NT2/D1 (cell line): ENCODE measurements at regions not wholly inside any gene's neighbourhood (a gene's known extent, or its start where the extent isn't known, plus 50 kb on each side); places are given as distances from the start of the nearest gene placed in this dataset.

Experiments
- DNase-seq: peaks from one replicate; pipeline ENCODE4 v3.0.0-alpha.2; 2011; ENCODE audit warnings: low read depth, low spot score
- H3K27me3 ChIP-seq: 2 replicates; pipeline ENCODE4 v1.6.0; 2011; ENCODE audit warnings: mild to moderate bottlenecking; ENCODE audit not compliant: insufficient read length, insufficient read depth
- H3K36me3 ChIP-seq: 2 replicates; pipeline ENCODE4 v1.6.1; 2011; ENCODE audit warnings: mild to moderate bottlenecking, low read length, mixed read lengths; ENCODE audit not compliant: insufficient read depth, insufficient read length
- H3K4me1 ChIP-seq: 2 replicates; pipeline ENCODE4 v1.5.1; 2011; ENCODE audit not compliant: insufficient read depth, insufficient read length
- H3K4me3 ChIP-seq: 2 replicates; pipeline ENCODE4 v1.5.1; 2011; ENCODE audit warnings: low read depth; ENCODE audit not compliant: insufficient read length
- H3K9ac ChIP-seq: 2 replicates; pipeline ENCODE4 v1.6.0; 2011; ENCODE audit warnings: low read depth; ENCODE audit not compliant: insufficient read length
- H3K9me3 ChIP-seq: 2 replicates; pipeline ENCODE4 v1.5.1; 2011; ENCODE audit warnings: mild to moderate bottlenecking, low read length; ENCODE audit not compliant: insufficient read depth
- SUZ12 ChIP-seq: IDR thresholded peaks from 2 replicates; pipeline ENCODE4 v1.6.1; 2011; ENCODE audit not compliant: insufficient read length, insufficient read depth; ENCODE audit errors: extremely low read depth
- YY1 ChIP-seq: IDR thresholded peaks from 2 replicates; pipeline ENCODE4 v1.6.1; 2011; ENCODE audit not compliant: insufficient read length, insufficient read depth
- ZNF274 ChIP-seq: IDR thresholded peaks from 2 replicates; pipeline ENCODE4 v1.6.1; 2011; ENCODE audit warnings: mild to moderate bottlenecking, low read depth, low read length

- Histone ChIP-seq H3K4me3 (no peak overlapping the region), H3K36me3 (no peaks in the 10 kb centered on the region), H3K9me3 (peaks cover 11% of the 10 kb centered on the region), H3K4me1 (no peaks in the 10 kb centered on the region), H3K9ac (no peak overlapping the region), H3K27me3 (no peaks in the 10 kb centered on the region)
- TF ChIP-seq SUZ12 (no peak), ZNF274 (no peak)
- no peak for DNase-seq
These were observed 135.1 kb upstream of the VSTM2B start for GRCh38 chr19:29390742-29391141.

DNA sequence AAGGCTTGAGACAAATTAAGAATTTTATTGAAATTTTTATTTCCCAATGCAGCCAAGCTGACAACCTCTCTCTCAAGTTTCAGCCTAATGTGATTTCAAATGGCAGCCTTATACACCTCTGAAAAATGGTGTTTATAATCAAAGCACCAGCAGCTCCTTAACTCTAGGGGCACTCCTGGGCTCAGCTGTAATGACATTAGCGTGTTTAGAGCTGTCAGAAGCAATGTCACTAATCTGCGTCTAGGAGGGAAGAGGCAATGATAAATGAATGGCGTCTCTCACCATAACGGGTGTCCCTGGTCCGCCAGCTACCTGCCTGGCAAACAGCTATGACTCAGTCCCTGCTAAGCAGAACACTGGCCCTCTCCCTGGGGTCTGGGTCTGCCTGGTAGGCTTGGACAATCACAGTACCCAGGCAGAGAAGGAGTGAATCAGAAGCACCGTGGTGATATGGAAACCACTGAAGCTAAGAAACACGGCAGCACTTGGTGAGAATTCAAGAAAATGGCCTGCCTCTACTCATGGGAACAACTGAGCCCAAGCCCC is 131.8 kb upstream of the VSTM2B start:
- Histone ChIP-seq H3K4me1 (peaks cover 6% of the 10 kb centered on the region), H3K27me3 (peaks cover 2% of the 10 kb centered on the region)
- DNase-seq, result no peak

DNA sequence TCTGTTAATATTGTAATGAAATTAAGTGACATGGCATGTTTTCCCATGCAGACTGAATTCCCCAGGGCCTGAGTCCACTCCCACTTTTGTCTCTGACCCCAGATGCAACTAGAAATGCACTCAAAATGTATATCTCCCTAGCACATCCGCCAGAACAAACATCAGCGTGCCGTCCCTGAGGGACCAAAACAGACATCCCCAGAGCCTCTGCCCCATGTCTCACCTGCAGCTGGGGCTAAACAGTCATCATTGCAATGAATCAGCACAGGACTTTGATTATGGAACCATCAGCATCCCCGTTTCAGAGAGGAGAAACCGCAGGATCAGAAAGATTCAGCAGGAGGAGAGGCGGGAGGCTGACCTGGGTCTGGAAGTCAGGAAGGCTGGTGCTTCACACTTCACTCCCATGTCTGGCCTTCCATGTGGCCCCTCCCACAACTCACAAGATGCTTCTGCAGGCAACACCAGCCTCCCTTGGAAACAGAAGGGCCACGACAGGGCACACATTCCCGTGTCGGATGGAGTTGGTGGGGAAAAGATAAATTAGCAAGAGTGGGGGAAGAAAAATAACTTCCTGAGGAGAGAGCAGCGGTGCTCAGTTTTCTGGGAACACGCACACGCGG is 130.6 kb upstream of the VSTM2B start:
- peaks cover 6% of the 10 kb centered on the region for H3K27me3 ChIP-seq
- DNase-seq, result no peak
- no peak for TF ChIP-seq ZNF274
- no peak overlapping the region for H3K9ac ChIP-seq
- H3K36me3 ChIP-seq, result no peaks in the 10 kb centered on the region
- no peak overlapping the region for H3K4me3 ChIP-seq
- peaks cover 11% of the 10 kb centered on the region for H3K9me3 ChIP-seq
- H3K4me1 ChIP-seq, result peaks cover 6% of the 10 kb centered on the region

More for the DNA sequence above, 131.8 kb upstream of the VSTM2B start:
- no peak for TF ChIP-seq SUZ12
- TF ChIP-seq YY1, result no peak
- no peak for TF ChIP-seq ZNF274
- Histone ChIP-seq H3K9me3 (peaks cover 11% of the 10 kb centered on the region), H3K4me3 (no peak overlapping the region), H3K36me3 (no peaks in the 10 kb centered on the region), H3K9ac (no peak overlapping the region)

- DNase-seq, result no peak
- H3K4me3 ChIP-seq, result no peak overlapping the region
- H3K27me3 ChIP-seq, result peaks cover 6% of the 10 kb centered on the region
- no peak overlapping the region for H3K9ac ChIP-seq
- peaks cover 11% of the 10 kb centered on the region for H3K9me3 ChIP-seq
- TF ChIP-seq ZNF274 (no peak), SUZ12 (no peak), YY1 (no peak)
- peaks cover 8% of the 10 kb centered on the region for H3K4me1 ChIP-seq
- no peaks in the 10 kb centered on the region for H3K36me3 ChIP-seq
These were observed 129.9 kb upstream of the VSTM2B start for GRCh38 chr19:29395734-29396414.

- Histone ChIP-seq H3K9me3 (peaks cover 1% of the 10 kb centered on the region), H3K4me3 (no peak overlapping the region), H3K36me3 (no peaks in the 10 kb centered on the region), H3K4me1 (peaks cover 10% of the 10 kb centered on the region), H3K27me3 (peaks cover 12% of the 10 kb centered on the region), H3K9ac (no peak overlapping the region)
- DNase-seq, result no peak
- TF ChIP-seq YY1 (no peak), ZNF274 (no peak), SUZ12 (no peak)
These were observed 128.9 kb upstream of the VSTM2B start for GRCh38 chr19:29396925-29397324.

GRCh38 chr19:29397748-29398147 is 128.0 kb upstream of the VSTM2B start:
- H3K4me3 ChIP-seq, result no peak overlapping the region
- no peak overlapping the region for H3K9ac ChIP-seq
- peaks cover 15% of the 10 kb centered on the region for H3K27me3 ChIP-seq
- TF ChIP-seq YY1 (no peak), ZNF274 (no peak), SUZ12 (no peak)
- H3K9me3 ChIP-seq, result no peaks in the 10 kb centered on the region
- H3K36me3 ChIP-seq, result no peaks in the 10 kb centered on the region
- DNase-seq, result no peak
- H3K4me1 ChIP-seq, result peaks cover 10% of the 10 kb centered on the region

DNA sequence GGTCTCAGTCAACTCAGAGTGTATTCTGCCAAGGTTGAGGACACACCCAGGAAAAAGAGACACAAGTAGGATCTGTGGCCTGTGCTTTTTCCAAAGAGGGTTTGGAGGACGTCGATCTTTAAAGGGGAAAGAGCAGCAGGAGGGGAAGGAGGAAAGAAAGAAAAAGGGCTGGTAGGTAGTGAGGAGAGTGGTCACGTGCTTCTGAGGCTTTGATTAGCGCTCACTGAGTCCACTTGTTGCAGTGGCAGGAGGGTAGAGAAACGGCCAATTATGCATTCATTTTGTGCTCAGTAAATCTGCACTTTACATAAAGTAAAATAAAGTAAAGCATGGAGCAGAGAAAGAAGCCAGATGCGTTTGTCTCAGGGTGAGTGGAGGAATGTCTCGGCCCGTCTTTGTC is 126.0 kb upstream of the VSTM2B start:
- no peaks in the 10 kb centered on the region for H3K36me3 ChIP-seq
- H3K27me3 ChIP-seq, result peaks cover 27% of the 10 kb centered on the region
- no peak for DNase-seq
- peaks cover 20% of the 10 kb centered on the region for H3K4me1 ChIP-seq
- no peaks in the 10 kb centered on the region for H3K9me3 ChIP-seq
- no peak for TF ChIP-seq SUZ12
- no peak for TF ChIP-seq YY1
- no peak for TF ChIP-seq ZNF274
- H3K9ac ChIP-seq, result no peak overlapping the region
- H3K4me3 ChIP-seq, result no peak overlapping the region
